ENCODE measurements at regions not wholly inside any gene's neighbourhood (a gene's known extent, or its start where the extent isn't known, plus 50 kb on each side); places are given as distances from the start of the nearest gene placed in this dataset.

DNA sequence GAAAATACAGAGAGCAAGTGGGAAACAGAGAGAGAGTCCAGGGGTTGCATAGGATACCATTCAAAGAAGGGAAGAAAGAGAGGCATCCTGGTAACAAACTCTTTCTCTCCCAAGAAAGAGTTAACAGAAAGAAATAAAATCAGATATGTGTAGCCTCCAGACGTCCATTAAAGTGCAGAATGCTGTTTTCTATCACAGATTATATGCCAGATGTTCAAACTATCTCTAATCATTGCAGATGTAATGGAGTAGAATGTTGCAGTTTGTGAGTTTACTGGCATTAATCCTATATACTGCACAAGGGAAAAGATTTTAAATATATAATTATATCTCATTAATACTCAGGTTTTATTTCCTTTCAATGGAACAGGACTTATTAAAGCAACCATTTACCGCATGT lies 369.4 kb downstream of the ZNF536 start:
- Histone ChIP-seq H3K27me3 (ENCODE audit: control insufficient read depth in 2 of 2, insufficient read depth in 2 of 2, low read length in 2 of 2) (no peaks in the 10 kb centered on the region), H3K36me3 (ENCODE audit: control insufficient read depth in 2 of 2, insufficient read depth in 2 of 2, low read length in 2 of 2) (no peaks in the 10 kb centered on the region), H3K27ac (ENCODE audit: low read depth in 2 of 2, low read length in 2 of 2) (no peak overlapping the region), H3K4me1 (ENCODE audit: control insufficient read depth in 2 of 2, insufficient read depth in 2 of 2, low read length in 2 of 2) (no peaks in the 10 kb centered on the region), H3K4me3 (ENCODE audit: low read length in 2 of 2) (no peak overlapping the region), H3K9ac (ENCODE audit: low read depth in 1 of 2, low read length in 2 of 2) (no peak overlapping the region), H3K9me3 (ENCODE audit: control insufficient read depth in 2 of 2, low read length in 2 of 2) (no peaks in the 10 kb centered on the region)

- H3K4me1 ChIP-seq (ENCODE audit: control insufficient read depth in 2 of 2, insufficient read depth in 2 of 2, low read length in 2 of 2), result no peaks in the 10 kb centered on the region
- no peaks in the 10 kb centered on the region for H3K36me3 ChIP-seq (ENCODE audit: control insufficient read depth in 2 of 2, insufficient read depth in 2 of 2, low read length in 2 of 2)
- H3K27ac ChIP-seq (ENCODE audit: low read depth in 2 of 2, low read length in 2 of 2), result no peak overlapping the region
- H3K9ac ChIP-seq (ENCODE audit: low read depth in 1 of 2, low read length in 2 of 2), result no peak overlapping the region
- H3K27me3 ChIP-seq (ENCODE audit: control insufficient read depth in 2 of 2, insufficient read depth in 2 of 2, low read length in 2 of 2), result no peaks in the 10 kb centered on the region
- H3K4me3 ChIP-seq (ENCODE audit: low read length in 2 of 2), result no peak overlapping the region
- H3K9me3 ChIP-seq (ENCODE audit: control insufficient read depth in 2 of 2, low read length in 2 of 2), result no peaks in the 10 kb centered on the region
These were observed 367.2 kb downstream of the ZNF536 start for GRCh38 chr19:30739394-30739793.

DNA sequence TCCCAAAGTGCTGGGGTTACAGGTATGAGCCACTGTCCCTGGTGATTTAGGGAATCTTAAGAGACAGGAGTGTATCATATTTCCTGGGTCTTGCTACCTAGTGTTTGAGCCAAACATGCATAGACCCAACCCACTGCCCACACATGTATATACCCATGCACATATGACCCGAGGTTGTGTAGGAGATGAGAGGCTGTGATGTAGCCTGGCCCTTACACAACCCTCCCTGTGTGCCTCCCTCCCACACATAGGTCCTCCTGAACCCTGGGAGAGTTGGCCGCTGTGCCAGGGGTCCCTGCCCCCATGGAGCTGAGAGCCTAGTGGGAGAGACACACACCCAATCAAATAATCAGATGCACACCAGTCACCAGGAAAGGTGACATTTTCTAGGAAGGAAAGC lies 365.9 kb downstream of the ZNF536 start:
- Histone ChIP-seq H3K9me3 (ENCODE audit: control insufficient read depth in 2 of 2, low read length in 2 of 2) (no peaks in the 10 kb centered on the region), H3K4me3 (ENCODE audit: low read length in 2 of 2) (no peak overlapping the region), H3K4me1 (ENCODE audit: control insufficient read depth in 2 of 2, insufficient read depth in 2 of 2, low read length in 2 of 2) (no peaks in the 10 kb centered on the region), H3K36me3 (ENCODE audit: control insufficient read depth in 2 of 2, insufficient read depth in 2 of 2, low read length in 2 of 2) (no peaks in the 10 kb centered on the region), H3K27ac (ENCODE audit: low read depth in 2 of 2, low read length in 2 of 2) (no peak overlapping the region), H3K27me3 (ENCODE audit: control insufficient read depth in 2 of 2, insufficient read depth in 2 of 2, low read length in 2 of 2) (no peaks in the 10 kb centered on the region), H3K9ac (ENCODE audit: low read depth in 1 of 2, low read length in 2 of 2) (no peak overlapping the region)

- no peak overlapping the region for H3K27ac ChIP-seq (ENCODE audit: low read depth in 2 of 2, low read length in 2 of 2)
- no peaks in the 10 kb centered on the region for H3K36me3 ChIP-seq (ENCODE audit: control insufficient read depth in 2 of 2, insufficient read depth in 2 of 2, low read length in 2 of 2)
- H3K9me3 ChIP-seq (ENCODE audit: control insufficient read depth in 2 of 2, low read length in 2 of 2), result no peaks in the 10 kb centered on the region
- H3K4me3 ChIP-seq (ENCODE audit: low read length in 2 of 2), result no peak overlapping the region
- no peaks in the 10 kb centered on the region for H3K4me1 ChIP-seq (ENCODE audit: control insufficient read depth in 2 of 2, insufficient read depth in 2 of 2, low read length in 2 of 2)
- H3K27me3 ChIP-seq (ENCODE audit: control insufficient read depth in 2 of 2, insufficient read depth in 2 of 2, low read length in 2 of 2), result no peaks in the 10 kb centered on the region
- H3K9ac ChIP-seq (ENCODE audit: low read depth in 1 of 2, low read length in 2 of 2), result no peak overlapping the region
These were observed 362.5 kb downstream of the ZNF536 start for GRCh38 chr19:30734669-30735068.

GRCh38 chr19:30733826-30734550 lies 361.8 kb downstream of the ZNF536 start:
- no peaks in the 10 kb centered on the region for H3K27me3 ChIP-seq (ENCODE audit: control insufficient read depth in 2 of 2, insufficient read depth in 2 of 2, low read length in 2 of 2)
- no peak overlapping the region for H3K4me3 ChIP-seq (ENCODE audit: low read length in 2 of 2)
- H3K36me3 ChIP-seq (ENCODE audit: control insufficient read depth in 2 of 2, insufficient read depth in 2 of 2, low read length in 2 of 2), result no peaks in the 10 kb centered on the region
- no peaks in the 10 kb centered on the region for H3K4me1 ChIP-seq (ENCODE audit: control insufficient read depth in 2 of 2, insufficient read depth in 2 of 2, low read length in 2 of 2)
- H3K27ac ChIP-seq (ENCODE audit: low read depth in 2 of 2, low read length in 2 of 2), result no peak overlapping the region
- H3K9me3 ChIP-seq (ENCODE audit: control insufficient read depth in 2 of 2, low read length in 2 of 2), result no peaks in the 10 kb centered on the region
- H3K9ac ChIP-seq (ENCODE audit: low read depth in 1 of 2, low read length in 2 of 2), result no peak overlapping the region

- no peaks in the 10 kb centered on the region for H3K9me3 ChIP-seq (ENCODE audit: control insufficient read depth in 2 of 2, low read length in 2 of 2)
- no peaks in the 10 kb centered on the region for H3K4me1 ChIP-seq (ENCODE audit: control insufficient read depth in 2 of 2, insufficient read depth in 2 of 2, low read length in 2 of 2)
- no peak overlapping the region for H3K27ac ChIP-seq (ENCODE audit: low read depth in 2 of 2, low read length in 2 of 2)
- H3K36me3 ChIP-seq (ENCODE audit: control insufficient read depth in 2 of 2, insufficient read depth in 2 of 2, low read length in 2 of 2), result no peaks in the 10 kb centered on the region
- H3K27me3 ChIP-seq (ENCODE audit: control insufficient read depth in 2 of 2, insufficient read depth in 2 of 2, low read length in 2 of 2), result no peaks in the 10 kb centered on the region
- no peak overlapping the region for H3K4me3 ChIP-seq (ENCODE audit: low read length in 2 of 2)
- no peak overlapping the region for H3K9ac ChIP-seq (ENCODE audit: low read depth in 1 of 2, low read length in 2 of 2)
These were observed 359.4 kb downstream of the ZNF536 start for GRCh38 chr19:30731591-30731990.

DNA sequence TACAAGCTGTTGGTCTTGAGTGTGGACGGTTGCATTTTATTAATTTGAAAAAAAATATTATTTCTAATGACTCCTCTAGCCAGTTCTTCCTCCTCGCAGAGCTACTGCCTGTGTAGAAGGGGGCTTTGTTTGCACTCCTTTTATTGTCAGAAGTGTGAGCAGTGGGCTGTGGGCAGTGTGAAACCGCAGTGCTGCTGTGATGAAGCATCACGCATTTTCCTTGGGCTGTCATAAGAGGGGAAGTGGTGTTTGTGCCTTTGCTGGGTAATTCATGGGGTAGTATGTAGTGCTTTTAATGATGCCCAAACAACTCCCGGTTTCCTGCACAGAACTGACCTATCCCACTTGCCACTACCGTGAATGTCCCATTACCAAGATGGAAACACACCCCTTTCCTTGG lies 357.3 kb downstream of the ZNF536 start:
- Histone ChIP-seq H3K36me3 (ENCODE audit: control insufficient read depth in 2 of 2, insufficient read depth in 2 of 2, low read length in 2 of 2) (no peaks in the 10 kb centered on the region), H3K9me3 (ENCODE audit: control insufficient read depth in 2 of 2, low read length in 2 of 2) (no peaks in the 10 kb centered on the region)

DNA sequence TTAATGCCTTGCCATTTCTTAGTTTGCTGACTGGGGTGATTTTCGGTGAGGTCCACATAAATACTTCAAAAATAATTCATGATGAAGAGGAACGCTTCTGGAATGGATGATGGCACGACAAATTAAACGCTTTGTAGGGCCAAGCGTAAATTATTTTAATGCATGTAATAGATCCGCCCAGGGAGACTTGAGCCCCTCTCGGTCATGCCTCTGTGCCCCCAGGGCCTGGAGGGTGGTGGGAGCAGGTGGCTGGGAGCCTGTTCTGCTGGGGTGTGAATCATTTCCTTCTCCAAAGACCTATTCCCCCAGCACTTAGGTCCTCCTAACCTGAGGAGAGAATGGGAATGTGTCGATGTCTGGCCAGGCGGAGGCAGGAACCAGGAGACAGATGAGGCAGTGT lies 350.6 kb downstream of the ZNF536 start:
- Histone ChIP-seq H3K27me3 (ENCODE audit: control insufficient read depth in 2 of 2, insufficient read depth in 2 of 2, low read length in 2 of 2) (no peaks in the 10 kb centered on the region), H3K36me3 (ENCODE audit: control insufficient read depth in 2 of 2, insufficient read depth in 2 of 2, low read length in 2 of 2) (no peaks in the 10 kb centered on the region), H3K9me3 (ENCODE audit: control insufficient read depth in 2 of 2, low read length in 2 of 2) (no peaks in the 10 kb centered on the region), H3K9ac (ENCODE audit: low read depth in 1 of 2, low read length in 2 of 2) (no peak overlapping the region), H3K27ac (ENCODE audit: low read depth in 2 of 2, low read length in 2 of 2) (no peak overlapping the region), H3K4me1 (ENCODE audit: control insufficient read depth in 2 of 2, insufficient read depth in 2 of 2, low read length in 2 of 2) (peaks cover 0 to 3% of the 10 kb centered on the region in 2 donors), H3K4me3 (ENCODE audit: low read length in 2 of 2) (no peak overlapping the region)

More for the DNA sequence above, 357.3 kb downstream of the ZNF536 start:
- H3K9ac ChIP-seq (ENCODE audit: low read depth in 1 of 2, low read length in 2 of 2), result no peak overlapping the region
- no peak overlapping the region for H3K4me3 ChIP-seq (ENCODE audit: low read length in 2 of 2)
- no peaks in the 10 kb centered on the region for H3K4me1 ChIP-seq (ENCODE audit: control insufficient read depth in 2 of 2, insufficient read depth in 2 of 2, low read length in 2 of 2)
- no peaks in the 10 kb centered on the region for H3K27me3 ChIP-seq (ENCODE audit: control insufficient read depth in 2 of 2, insufficient read depth in 2 of 2, low read length in 2 of 2)
- H3K27ac ChIP-seq (ENCODE audit: low read depth in 2 of 2, low read length in 2 of 2), result no peak overlapping the region

DNA sequence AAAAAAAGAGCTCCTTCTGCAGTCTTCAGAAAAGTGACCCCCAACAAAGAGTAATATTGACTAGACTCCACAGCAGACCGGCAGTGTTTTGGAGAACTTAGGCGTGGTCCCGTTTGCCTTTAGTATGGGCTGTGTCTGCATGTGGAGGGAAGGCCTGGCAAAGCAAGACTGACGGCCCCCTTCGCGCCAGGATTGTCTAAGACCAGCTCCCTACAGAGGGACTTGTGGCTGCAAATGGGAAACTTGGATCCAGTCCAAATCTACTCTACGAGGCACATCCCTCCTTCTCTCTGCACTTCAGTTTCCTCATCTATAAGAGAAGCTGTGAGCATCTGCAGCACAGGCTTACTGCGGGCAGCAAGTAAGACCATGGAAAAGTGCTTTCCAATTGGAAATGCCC lies 350.0 kb downstream of the ZNF536 start:
- H3K27me3 ChIP-seq (ENCODE audit: control insufficient read depth in 2 of 2, insufficient read depth in 2 of 2, low read length in 2 of 2), result no peaks in the 10 kb centered on the region
- no peak overlapping the region for H3K9ac ChIP-seq (ENCODE audit: low read depth in 1 of 2, low read length in 2 of 2)
- H3K4me3 ChIP-seq (ENCODE audit: low read length in 2 of 2), result no peak overlapping the region
- no peaks in the 10 kb centered on the region for H3K36me3 ChIP-seq (ENCODE audit: control insufficient read depth in 2 of 2, insufficient read depth in 2 of 2, low read length in 2 of 2)
- no peak overlapping the region for H3K27ac ChIP-seq (ENCODE audit: low read depth in 2 of 2, low read length in 2 of 2)
- H3K9me3 ChIP-seq (ENCODE audit: control insufficient read depth in 2 of 2, low read length in 2 of 2), result no peaks in the 10 kb centered on the region
- peaks cover 0 to 3% of the 10 kb centered on the region in 2 donors for H3K4me1 ChIP-seq (ENCODE audit: control insufficient read depth in 2 of 2, insufficient read depth in 2 of 2, low read length in 2 of 2)

- Histone ChIP-seq H3K4me1 (ENCODE audit: control insufficient read depth in 2 of 2, insufficient read depth in 2 of 2, low read length in 2 of 2) (peaks cover 0 to 3% of the 10 kb centered on the region in 2 donors), H3K36me3 (ENCODE audit: control insufficient read depth in 2 of 2, insufficient read depth in 2 of 2, low read length in 2 of 2) (no peaks in the 10 kb centered on the region), H3K27me3 (ENCODE audit: control insufficient read depth in 2 of 2, insufficient read depth in 2 of 2, low read length in 2 of 2) (no peaks in the 10 kb centered on the region), H3K27ac (ENCODE audit: low read depth in 2 of 2, low read length in 2 of 2) (peak overlapping the region; percentile 33 to 61), H3K9ac (ENCODE audit: low read depth in 1 of 2, low read length in 2 of 2) (peak overlapping the region in 1 of 2 donors; percentile 31), H3K4me3 (ENCODE audit: low read length in 2 of 2) (peak overlapping the region; percentile 51 to 83), H3K9me3 (ENCODE audit: control insufficient read depth in 2 of 2, low read length in 2 of 2) (no peaks in the 10 kb centered on the region)
These were observed 347.8 kb downstream of the ZNF536 start for GRCh38 chr19:30719999-30720345.

Measured in mucosa of rectum (tissue), 2 donors.